ENCODE measurements at regions not wholly inside any gene's neighbourhood (a gene's known extent, or its start where the extent isn't known, plus 50 kb on each side); places are given as distances from the start of the nearest gene placed in this dataset.
"Not testable (repeated sequence)": the region's sequence is repeated elsewhere in the genome, so short reads cannot be mapped to it uniquely, and the experiment has no call there.

DNA sequence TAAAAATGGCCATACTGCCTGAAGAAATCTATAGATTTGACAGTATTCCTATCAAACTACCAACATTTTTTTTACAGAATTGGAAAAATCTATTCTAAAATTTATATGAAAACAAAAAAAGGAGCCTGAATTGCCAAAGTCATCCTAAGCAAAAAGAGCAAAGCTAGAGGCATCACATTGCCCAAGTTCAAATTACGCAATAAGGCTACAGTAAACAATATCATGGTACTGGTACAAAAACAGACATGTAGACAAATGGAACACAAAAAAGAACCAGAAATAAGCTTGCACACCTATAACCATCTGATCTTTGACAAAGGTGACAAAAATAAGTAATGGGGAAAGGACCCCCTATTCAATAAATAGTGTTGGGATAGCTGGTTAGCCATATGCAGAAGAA is 50.2 kb upstream of the THSD7B start:
- DNase-seq = no peak

DNA sequence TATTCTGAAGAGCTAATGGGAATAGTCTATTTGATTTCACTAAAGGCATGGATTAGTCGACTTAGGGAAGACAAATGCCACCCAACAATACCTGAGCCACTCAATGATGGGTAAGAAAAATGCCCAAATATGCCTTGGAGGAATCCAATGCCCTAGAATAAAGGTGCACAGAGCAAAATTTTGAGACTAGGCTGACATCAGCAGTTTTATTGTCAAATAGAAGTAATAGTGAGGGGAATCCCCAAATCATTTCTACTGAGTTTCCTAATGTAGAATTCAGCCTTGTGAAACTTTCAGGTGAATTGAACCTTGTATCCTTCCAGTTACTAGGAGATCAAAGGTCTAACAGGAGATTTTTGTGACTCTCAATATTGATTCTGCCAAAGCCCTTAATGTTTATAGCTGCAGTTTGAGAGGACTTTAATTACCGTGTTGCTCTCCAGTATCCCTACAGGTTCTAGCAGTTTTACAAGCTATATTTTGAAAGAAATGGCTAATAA is 50.8 kb upstream of the THSD7B start:
- DNase-seq = no peak

DNA sequence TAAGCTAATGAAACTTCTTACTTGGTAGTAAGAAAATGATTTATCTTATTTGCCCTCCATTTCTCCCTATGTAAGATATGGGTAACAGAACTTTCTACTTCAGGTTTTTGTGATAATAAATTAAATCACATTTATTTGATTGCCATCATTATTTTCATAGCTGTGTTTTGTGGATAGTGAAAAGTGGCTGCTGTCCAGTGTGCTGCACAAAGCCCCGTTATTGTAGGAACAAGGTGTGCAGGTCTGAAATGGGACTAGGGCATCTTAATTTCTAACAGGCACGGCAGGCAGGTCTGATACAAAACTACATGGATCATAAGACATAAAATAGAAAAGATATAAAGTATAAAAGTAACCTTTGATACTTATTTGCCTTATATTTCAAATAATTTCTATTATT is 51.6 kb upstream of the THSD7B start:
- DNase-seq = no peak

DNA sequence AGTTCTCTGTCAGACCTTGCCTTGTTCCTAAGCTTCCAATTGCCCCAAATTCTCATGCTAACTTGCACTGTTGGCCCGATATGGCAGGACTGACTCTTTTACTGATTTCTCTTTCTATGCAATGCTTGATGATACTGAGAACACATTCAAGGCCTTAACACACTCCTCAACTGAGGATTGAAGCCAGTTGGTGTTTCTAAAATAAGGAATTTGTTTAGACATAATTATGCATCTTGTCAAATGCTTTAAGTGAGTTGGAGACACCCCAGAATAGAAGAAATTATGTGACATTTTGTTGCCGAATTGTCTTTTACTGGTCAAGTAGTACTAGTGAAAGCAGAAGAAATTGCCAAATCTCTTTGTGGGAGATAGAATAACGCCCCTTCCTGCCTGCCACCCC is 60.0 kb upstream of the THSD7B start:
- no peak for DNase-seq

DNA sequence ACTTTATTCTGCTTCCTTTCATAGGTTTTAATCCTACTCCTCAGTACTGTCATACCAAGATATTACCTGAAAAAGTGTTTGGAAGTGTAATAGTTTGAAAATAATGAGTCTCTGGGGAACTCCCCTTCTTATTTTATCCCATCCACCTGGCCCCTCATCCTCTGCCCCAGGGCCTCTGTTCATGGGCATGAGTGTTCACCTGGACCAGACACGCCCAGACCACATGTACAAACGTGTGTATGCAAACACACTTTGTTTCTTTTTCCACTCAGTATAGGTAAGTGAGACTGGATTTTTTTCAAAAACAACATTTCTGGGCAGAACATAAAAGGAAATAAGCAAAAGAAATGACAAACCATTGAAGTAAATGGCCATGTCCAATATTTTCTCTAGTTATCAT is 62.1 kb upstream of the THSD7B start:
- no peak for DNase-seq

DNA sequence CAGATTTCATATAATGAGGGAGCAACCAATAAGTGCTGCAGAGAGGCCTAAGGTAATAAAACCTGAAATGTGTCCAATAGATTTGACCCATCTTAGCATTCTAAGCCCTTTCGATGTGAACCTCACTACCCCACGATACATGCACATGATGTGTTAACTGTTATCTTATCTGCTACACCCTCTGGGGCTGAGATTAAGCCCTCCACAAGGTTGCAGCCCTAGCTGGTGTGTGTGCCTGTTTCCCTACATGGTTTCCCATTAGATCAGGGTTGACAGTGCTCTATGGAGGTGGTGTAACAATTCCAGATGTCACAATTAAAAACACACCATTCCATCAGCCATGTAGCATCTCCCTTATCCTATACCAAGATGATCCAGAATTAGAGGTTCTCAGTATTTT is 68.9 kb upstream of the THSD7B start:
- no peak for DNase-seq

DNA sequence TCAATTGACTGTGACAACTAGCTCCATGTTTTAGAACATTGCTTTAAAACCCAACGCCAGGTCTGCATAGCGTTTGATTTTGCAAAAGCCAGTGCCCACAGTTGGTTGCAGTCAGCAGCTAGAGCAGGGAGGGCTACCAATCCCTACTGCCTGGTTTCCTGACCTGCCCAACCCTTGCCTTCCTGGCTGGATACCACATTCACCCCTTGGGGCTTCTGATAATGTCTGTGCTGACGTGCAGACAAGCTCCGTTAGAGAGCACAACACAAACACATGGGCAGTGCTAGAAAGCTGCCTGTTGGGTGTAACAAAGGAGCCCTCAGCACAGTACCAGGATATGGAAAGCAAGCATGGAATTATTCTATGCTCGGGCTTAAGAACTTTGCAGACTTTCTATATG is 71.4 kb upstream of the THSD7B start:
- DNase-seq = no peak

DNA sequence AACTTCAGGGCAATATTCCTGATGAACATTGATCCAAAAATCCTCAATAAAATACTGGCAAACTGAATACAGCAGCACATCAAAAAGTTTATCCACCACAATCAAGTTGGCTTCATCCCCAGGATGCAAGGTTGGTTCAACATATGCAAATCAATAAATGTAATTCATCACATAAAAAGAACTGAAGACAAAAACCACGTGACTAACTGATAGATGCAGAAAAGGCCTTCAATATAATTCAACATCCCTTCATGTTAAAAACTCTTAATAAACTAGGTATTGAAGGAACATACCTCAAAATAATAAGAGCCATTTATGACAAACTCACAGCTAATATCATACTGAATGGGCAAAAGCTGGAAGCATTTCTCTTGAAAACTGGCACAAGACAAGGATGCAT is 85.3 kb upstream of the THSD7B start:
- not testable (repeated sequence) for DNase-seq

DNA sequence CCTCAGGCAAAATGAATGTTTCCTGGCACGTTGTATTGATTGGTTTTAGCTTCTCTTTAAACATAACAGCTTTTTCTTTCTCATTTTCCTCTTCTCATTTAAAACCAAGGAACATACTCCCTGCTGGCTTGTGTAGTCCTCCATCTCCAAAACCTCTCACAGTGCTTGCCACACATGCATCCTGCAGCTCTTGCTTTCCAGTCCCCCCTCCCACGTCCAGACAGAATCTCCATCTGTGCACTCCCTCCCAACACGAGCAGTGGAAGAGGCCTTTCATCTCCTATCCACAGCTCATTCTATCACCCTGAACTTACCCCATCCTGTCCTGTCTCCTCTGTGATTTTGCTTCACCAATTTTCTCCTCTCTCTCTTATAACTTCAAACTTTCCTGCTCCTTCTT is 99.6 kb upstream of the THSD7B start:
- DNase-seq = no peak

DNA sequence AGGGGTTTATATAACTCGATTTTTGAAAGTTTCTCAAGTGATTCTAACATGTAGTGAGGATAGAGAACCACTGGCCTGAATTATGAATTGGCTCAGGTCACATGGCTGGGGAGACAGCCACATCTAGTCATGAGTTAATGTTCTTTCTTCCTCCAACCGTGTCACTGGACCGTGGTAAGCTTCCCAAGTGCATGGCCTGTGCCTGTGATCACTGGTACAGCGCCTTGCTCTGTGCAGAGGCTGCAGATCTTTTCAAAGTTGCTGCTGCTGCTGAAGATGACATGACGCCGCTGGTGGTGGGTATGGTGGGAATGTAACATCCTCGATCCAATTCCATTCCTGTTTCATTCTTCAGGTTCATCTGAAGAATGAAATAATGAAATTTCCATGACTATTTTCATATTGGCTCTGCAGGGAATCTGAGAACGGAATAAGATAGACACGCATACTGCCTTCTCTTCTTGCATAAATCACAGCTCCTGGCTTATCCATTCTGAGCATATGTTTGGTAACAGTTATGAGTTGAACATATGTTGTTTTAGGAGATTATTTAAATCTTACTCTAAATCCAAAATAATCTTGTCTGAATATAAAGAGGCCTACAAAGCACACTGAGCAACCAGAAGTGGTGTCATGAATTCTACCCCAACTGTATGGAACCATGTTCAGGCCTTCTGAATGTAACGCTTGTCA is 100.5 kb upstream of the THSD7B start:
- DNase-seq = no peak

DNA sequence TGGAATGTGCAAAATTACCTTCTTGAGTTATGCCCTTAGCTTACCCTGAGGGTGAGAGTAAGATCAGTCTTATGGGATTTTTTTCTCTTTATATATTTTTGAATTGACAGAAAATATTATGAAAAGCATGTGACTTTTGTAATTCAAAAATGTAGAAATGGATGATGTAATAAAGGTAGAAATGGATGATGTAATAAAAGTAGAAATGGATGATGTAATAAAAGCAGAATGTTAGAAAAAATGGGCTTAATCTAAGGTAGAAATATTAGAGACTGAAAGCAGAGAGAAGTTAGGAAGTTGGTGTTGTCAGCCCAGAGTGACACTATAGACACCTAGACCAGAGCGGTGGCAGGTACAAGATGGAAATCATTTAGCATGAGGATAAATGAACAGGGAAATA is 107.1 kb upstream of the THSD7B start:
- no peak for DNase-seq

DNA sequence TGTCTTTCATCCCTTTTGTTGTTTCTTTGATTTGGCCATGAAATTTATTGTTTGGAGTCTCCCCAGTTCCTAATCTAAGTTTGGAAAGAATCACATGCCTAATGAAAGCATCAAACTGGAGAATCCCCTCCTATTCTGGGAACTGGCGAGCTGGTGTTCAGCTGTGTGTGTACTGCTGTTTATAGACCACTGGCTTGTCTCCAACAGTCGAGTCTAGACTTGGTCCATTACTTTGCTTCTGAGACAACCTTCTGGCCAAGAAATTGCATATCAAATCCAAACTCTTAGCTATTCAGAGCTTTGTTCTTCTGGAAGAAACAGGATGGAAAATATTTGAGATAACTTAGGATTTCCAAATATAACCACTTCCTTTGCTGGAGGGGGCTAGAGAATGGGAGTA is 111.5 kb upstream of the THSD7B start:
- no peak for DNase-seq

DNA sequence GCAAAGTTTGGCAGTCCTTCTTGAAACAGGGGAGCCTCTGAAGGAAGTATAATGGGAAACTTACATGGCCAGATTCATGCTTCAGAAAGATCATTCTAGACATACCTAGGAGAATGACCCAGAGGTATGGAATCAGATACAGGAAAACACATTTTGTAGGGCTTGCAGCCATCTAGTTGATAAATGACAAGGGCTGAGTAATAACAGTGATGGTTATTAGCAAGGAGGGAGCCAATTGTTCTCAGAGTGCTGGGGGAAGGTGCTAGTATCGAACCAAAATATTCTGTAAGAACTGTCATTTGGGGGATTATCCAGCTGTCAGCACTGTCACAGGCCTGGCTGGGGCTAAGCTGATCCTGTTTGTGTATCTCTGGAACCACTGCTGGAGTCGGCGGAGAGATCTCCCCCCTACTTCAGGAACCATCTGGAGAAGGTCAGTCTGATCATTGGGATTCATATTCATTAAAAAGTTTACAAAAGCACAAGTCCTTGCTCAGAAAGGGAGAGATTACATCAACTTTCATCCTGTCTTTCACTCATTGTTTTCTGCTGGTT is 113.8 kb upstream of the THSD7B start:
- DNase-seq = no peak

DNA sequence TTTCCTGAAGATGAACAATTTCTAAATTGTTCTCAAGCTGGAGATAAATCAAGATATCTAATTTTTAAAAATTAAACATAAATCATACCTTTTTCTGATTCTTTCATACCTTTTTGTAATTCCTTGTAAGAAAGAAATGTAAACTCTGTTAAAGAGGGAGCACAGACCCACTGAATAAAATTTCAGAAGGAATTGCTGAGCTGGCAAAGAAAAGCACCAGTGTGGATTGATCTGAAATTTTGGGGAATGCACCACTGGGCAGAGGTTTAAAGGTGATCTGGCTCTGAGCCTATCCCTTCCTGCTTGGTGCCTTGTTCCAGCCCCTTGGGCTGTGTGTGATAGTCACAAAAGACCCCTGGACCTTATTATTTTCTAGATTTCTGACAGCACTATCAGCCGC is 118.3 kb upstream of the THSD7B start:
- no peak for DNase-seq

DNA sequence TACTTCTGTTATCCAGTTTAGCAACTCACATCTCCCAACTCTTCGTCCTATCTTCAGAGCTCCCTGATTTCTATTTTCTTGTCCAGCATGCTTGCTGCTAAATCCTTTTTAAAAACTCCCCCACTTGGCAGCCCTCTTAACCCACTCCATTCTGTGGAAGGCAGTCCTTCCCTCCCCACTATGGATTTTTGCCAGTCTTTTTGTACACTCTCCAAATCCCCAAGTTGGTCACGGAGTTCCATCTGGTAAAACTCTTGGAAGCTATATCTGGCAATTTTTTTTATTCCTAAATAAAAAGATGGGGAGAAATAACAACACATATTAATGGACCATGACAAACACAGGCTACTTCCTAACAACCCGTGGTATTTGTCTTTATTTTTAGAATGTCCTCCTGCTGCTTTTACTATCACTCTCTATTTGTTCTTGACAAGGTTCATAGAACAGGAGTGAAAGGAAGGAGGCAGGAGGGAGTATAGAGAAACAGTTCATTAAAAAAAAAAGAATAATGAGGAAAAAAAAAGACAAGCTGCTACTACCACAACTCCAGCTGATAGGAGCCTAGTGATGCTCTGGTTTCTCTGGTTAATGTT is 120.0 kb upstream of the THSD7B start:
- DNase-seq = no peak

DNA sequence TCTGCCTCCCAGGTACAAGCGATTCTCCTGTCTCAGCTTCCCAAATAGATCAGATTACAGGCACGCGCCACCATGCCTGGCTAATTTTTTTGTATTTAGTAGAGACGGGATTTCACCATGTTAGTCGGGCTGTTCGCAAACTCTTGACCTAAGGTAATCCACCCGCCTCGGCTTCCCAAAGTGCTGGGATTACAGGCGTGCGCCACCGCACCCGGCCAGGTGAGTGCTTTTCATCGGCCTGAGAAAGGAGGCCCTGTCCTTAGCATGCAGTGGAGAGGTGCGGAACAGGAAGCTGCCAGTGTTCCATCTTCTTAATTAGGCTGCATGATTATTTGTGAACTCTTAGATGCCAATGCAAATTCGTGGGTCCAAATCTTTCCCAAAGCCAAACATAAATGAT is 125.7 kb upstream of the THSD7B start:
- no peak for DNase-seq

DNA sequence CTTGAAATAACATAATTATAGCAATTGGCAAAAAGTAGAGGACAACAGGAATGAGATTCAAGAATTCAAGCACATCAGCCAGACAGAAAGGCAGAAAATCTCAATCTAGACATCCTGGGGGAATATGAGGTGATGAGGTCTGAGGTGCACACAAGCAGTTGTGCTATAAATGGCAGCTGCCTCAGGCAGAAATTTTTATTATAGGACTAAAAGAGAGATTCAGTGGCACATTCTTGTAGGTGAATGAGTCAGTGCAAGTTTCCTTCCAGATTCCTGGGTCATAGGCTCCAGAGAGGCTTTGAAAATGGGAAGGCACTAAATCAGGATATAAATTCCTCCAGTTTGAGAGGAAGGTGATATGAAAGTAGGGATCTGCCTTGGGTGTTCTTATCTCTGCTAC is 127.2 kb upstream of the THSD7B start:
- DNase-seq = no peak

DNA sequence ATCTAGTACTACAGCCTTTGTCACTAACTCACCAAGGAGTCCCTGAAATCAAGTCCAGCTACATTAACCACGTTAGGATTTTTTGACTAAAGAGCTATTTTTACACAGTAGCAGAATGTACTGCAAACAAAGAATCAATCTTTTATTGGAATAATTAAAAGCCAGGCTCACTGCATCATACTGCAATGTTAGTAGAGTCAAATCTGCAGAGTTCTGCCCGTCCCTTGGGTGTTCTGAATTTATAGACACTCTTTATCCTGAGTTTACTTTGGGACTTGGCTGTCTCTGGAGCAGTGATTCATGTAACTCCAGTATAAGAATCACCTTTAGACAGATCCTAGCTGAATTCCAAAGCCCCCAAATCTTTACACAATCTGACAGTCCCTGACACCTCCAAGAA is 127.9 kb upstream of the THSD7B start:
- no peak for DNase-seq

DNA sequence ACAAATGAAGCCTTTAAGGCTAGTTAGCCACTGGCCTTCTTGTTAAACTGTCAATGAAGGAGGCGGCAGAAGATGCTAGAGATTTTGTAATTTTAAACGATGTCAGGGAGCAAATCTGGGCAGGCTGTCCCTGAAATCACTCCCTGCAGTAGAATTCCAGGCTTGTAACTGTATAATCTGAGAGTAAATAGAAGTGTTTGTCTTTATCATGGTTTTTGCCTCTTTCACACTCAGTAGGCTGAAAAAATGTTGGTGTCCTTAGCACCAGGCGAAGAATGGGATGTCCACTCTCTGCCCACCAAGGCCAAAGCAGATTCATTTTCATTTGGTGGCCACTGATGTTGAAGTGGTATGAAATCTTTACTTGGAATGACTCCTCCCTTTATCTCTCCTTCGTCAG is 136.9 kb upstream of the THSD7B start:
- DNase-seq = no peak

DNA sequence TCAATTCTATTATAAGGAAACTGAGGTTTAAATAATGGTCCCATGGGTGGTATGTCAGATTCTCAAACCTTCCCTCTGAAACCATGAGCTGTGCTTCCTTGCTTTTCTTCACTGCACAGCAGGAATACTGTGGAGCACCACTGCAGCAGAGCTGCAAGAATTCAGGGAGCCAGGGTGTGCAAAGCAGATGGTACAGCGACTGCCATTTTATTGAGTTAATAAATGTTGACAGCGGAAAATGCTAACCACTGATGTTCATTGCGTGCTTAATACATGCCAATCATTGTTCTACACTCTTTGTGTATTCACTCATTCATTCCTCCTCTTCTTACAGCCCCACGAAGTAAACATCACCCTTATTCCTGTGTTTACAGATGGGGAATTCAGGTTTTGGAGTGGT is 152.2 kb upstream of the THSD7B start:
- no peak for DNase-seq

DNA sequence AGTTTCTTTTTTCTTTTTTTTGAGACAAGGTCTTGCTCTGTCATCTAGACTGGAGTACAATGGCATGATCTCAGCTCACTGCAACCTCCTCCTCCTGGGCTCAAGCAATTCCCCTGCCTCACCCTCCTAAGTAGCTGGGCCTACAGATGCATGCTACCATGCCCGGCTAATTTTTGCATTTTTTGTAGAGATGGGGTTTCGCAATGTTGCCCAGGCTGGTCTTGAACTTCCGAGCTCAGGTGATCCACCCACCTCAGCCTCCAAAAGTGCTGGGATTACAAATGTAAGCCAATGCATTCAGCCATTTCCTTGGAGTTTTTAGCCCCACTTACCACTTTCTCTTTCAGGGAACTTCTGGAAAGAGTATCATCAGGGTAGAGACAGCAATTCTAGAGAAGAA is 153.3 kb upstream of the THSD7B start:
- DNase-seq = no peak

DNA sequence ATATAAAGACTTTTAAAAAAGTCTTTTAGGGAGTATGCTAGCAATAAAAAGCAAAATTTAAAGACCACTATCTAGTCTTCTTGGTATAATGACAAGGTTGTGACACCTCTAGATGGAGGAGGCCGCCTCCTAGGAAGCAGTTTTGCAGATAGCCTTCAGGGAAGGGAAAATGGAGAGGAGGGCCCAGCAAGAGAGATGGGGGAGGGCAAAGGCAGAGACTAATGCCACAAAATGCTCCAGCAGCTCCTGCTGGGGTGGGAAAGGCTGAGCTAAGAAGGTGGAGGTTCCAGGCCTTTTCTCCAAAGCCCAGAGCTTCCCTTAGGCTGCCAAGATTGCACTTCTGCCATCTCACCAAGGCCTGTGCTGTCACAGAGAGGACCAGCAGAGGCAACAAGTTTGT is 153.9 kb upstream of the THSD7B start:
- no peak for DNase-seq

DNA sequence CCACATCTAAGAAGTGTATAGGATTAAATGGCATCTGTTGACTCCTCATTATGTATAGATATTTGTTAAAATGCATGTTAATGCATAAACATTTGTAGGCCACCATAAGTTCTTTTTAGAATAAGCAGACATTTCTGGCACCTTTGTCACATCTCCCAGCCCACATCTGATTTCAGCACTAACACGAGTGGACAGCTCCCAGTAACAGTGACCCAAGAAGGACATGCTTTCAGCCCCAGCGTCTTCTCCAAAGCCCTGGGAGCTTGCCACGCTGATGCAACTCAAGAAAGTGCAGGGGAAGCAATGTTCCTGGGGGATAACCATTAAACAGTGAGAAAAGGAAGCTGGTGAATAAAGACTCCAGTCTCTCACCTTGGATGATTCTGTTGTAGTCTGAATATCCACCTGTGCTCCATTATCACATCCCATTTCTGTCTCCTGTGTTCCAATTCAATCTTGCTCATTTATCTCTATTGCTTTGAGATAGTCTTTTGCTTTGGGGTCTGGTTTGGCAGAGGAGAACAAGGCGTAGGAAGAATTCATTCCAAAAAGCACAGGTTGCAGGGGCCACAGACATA is 182.6 kb upstream of the THSD7B start:
- DNase-seq = peak; percentile 2 to 11

DNA sequence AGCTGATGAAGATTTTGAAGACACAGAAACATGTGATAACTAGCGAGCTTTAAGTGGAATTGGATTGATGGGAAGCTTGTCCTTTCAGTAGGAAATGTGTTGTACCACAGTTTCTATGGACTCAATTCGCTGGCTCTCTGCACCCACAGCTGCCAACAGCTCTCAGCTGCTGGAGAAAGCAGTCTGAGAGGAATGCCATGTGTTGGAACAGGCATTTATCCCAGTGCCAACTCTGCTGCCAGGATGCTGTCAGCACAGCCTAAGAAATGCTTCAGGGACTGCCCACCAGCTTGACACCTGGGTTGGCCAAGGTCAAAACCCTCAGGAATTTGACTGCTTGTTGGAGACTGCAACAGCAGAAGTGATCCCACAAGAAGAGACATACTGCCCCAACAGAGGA is 193.0 kb upstream of the THSD7B start:
- no peak for DNase-seq
